ENCODE measurements at regions not wholly inside any gene's neighbourhood (a gene's known extent, or its start where the extent isn't known, plus 50 kb on each side); places are given as distances from the start of the nearest gene placed in this dataset.

- Histone ChIP-seq H3K36me3 (no peaks in the 10 kb centered on the region), H3K9me3 (ENCODE audit: severe bottlenecking) (no peaks in the 10 kb centered on the region), H3K27ac (no peak overlapping the region), H3K27me3 (ENCODE audit: insufficient read depth, low read depth, severe bottlenecking) (no peaks in the 10 kb centered on the region), H3K4me3 (ENCODE audit: low read depth, low read length) (no peak overlapping the region)
- DNase-seq, result no peak
- no peak for TF ChIP-seq CTCF (IDR thresholded peaks at IDR 0.05; ENCODE audit: low read depth, low read length)
These were observed 337.8 kb downstream of the LRRC3B start for GRCh38 chr3:26960382-26960781.

- no peaks in the 10 kb centered on the region for H3K9me3 ChIP-seq (ENCODE audit: severe bottlenecking)
- H3K36me3 ChIP-seq, result no peaks in the 10 kb centered on the region
- no peak for TF ChIP-seq CTCF (IDR thresholded peaks at IDR 0.05; ENCODE audit: low read depth, low read length)
- H3K27me3 ChIP-seq (ENCODE audit: insufficient read depth, low read depth, severe bottlenecking), result no peaks in the 10 kb centered on the region
- no peak overlapping the region for H3K4me3 ChIP-seq (ENCODE audit: low read depth, low read length)
- no peak overlapping the region for H3K27ac ChIP-seq
- no peak for DNase-seq
These were observed 340.2 kb downstream of the LRRC3B start for GRCh38 chr3:26962492-26963360.

GRCh38 chr3:26963361-26963743 lies 340.8 kb downstream of the LRRC3B start:
- Histone ChIP-seq H3K36me3 (no peaks in the 10 kb centered on the region), H3K27me3 (ENCODE audit: insufficient read depth, low read depth, severe bottlenecking) (no peaks in the 10 kb centered on the region), H3K9me3 (ENCODE audit: severe bottlenecking) (no peaks in the 10 kb centered on the region), H3K27ac (no peak overlapping the region), H3K4me3 (ENCODE audit: low read depth, low read length) (no peak overlapping the region)
- TF ChIP-seq CTCF (IDR thresholded peaks at IDR 0.05; ENCODE audit: low read depth, low read length), result peak; percentile 28; the same call in 1 of the 2 replicates
- no peak for DNase-seq

- H3K4me3 ChIP-seq (ENCODE audit: low read depth, low read length), result no peak overlapping the region
These were observed 341.7 kb downstream of the LRRC3B start for GRCh38 chr3:26964313-26964712.

GRCh38 chr3:26964836-26965235 lies 342.3 kb downstream of the LRRC3B start:
- no peak overlapping the region for H3K4me3 ChIP-seq (ENCODE audit: low read depth, low read length)
- H3K36me3 ChIP-seq, result no peaks in the 10 kb centered on the region
- DNase-seq, result no peak
- no peak overlapping the region for H3K27ac ChIP-seq
- no peaks in the 10 kb centered on the region for H3K27me3 ChIP-seq (ENCODE audit: insufficient read depth, low read depth, severe bottlenecking)
- no peaks in the 10 kb centered on the region for H3K9me3 ChIP-seq (ENCODE audit: severe bottlenecking)
- no peak for TF ChIP-seq CTCF (IDR thresholded peaks at IDR 0.05; ENCODE audit: low read depth, low read length)

More at GRCh38 chr3:26964313-26964712, 341.7 kb downstream of the LRRC3B start:
- H3K9me3 ChIP-seq (ENCODE audit: severe bottlenecking), result no peaks in the 10 kb centered on the region
- no peak overlapping the region for H3K27ac ChIP-seq
- DNase-seq, result no peak
- no peaks in the 10 kb centered on the region for H3K27me3 ChIP-seq (ENCODE audit: insufficient read depth, low read depth, severe bottlenecking)
- no peaks in the 10 kb centered on the region for H3K36me3 ChIP-seq
- TF ChIP-seq CTCF (IDR thresholded peaks at IDR 0.05; ENCODE audit: low read depth, low read length), result no peak
